H9 (cell line): ENCODE measurements at regions not wholly inside any gene's neighbourhood (a gene's known extent, or its start where the extent isn't known, plus 50 kb on each side); places are given as distances from the start of the nearest gene placed in this dataset.

Source experiments
- DNase-seq: peaks from one replicate; pipeline ENCODE4 v3.0.0-alpha.2; 2017
- H2AFZ ChIP-seq: one replicate; pipeline ENCODE4 v1.6.1; 2013; ENCODE audit warnings: mild to moderate bottlenecking, low read length, control low read depth, moderate library complexity
- H2AK5ac ChIP-seq: 2 replicates; pipeline ENCODE4 v1.6.1; 2013; ENCODE audit warnings: low read length, control low read depth, mixed read lengths; ENCODE audit not compliant: insufficient read length
- H2BK120ac ChIP-seq: one replicate; pipeline ENCODE4 v1.6.1; 2013; ENCODE audit warnings: low read depth, mild to moderate bottlenecking, low read length, control low read depth, inconsistent platforms; ENCODE audit not compliant: poor library complexity, severe bottlenecking
- H2BK12ac ChIP-seq: 2 replicates; pipeline ENCODE4 v1.6.1; 2013; ENCODE audit warnings: low read length, control low read depth, mixed read lengths, low read depth; ENCODE audit not compliant: insufficient read length
- H2BK15ac ChIP-seq: 2 replicates; pipeline ENCODE4 v1.6.1; 2013; ENCODE audit warnings: low read depth, low read length, control low read depth
- H2BK20ac ChIP-seq: one replicate; pipeline ENCODE4 v1.6.1; 2013; ENCODE audit warnings: low read depth, mild to moderate bottlenecking, low read length, control low read depth, inconsistent platforms; ENCODE audit not compliant: poor library complexity, severe bottlenecking
- H2BK5ac ChIP-seq: 2 replicates; pipeline ENCODE4 v1.6.1; 2013; ENCODE audit warnings: low read length, control low read depth, mixed read lengths; ENCODE audit not compliant: insufficient read length
- H3K14ac ChIP-seq: 2 replicates; pipeline ENCODE4 v1.6.1; 2013; ENCODE audit warnings: low read length, control low read depth; ENCODE audit not compliant: insufficient read depth
- H3K18ac ChIP-seq: 2 replicates; pipeline ENCODE4 v1.6.1; 2013; ENCODE audit warnings: low read depth, mild to moderate bottlenecking, mixed read lengths, low read length, control low read depth; ENCODE audit not compliant: insufficient read length
- H3K23ac ChIP-seq: 2 replicates; pipeline ENCODE4 v1.6.1; 2013; ENCODE audit warnings: low read length, control low read depth, mixed read lengths, low read depth; ENCODE audit not compliant: insufficient read length
- H3K23me2 ChIP-seq: 2 replicates; pipeline ENCODE4 v1.6.1; 2013; ENCODE audit warnings: low read depth, mild to moderate bottlenecking, mixed read lengths, low read length, control low read depth; ENCODE audit not compliant: insufficient read length, poor library complexity, severe bottlenecking
- H3K27ac ChIP-seq: 2 replicates; pipeline ENCODE4 v1.5.1; 2013; ENCODE audit warnings: low read length, control low read depth, mixed read lengths, low read depth; ENCODE audit not compliant: insufficient read length
- H3K27me3 ChIP-seq: 2 replicates; pipeline ENCODE4 v1.6.1; 2013; ENCODE audit warnings: low read length, control low read depth, inconsistent platforms; ENCODE audit not compliant: insufficient read depth
- H3K4ac ChIP-seq: 2 replicates; pipeline ENCODE4 v1.6.1; 2013; ENCODE audit warnings: low read depth, mild to moderate bottlenecking, control low read depth, inconsistent platforms, low read length, moderate library complexity
- H3K4me1 ChIP-seq: 2 replicates; pipeline ENCODE4 v1.6.1; 2013; ENCODE audit warnings: low read length, control low read depth, inconsistent platforms; ENCODE audit not compliant: insufficient read depth
- H3K4me2 ChIP-seq: 2 replicates; pipeline ENCODE4 v1.6.1; 2013; ENCODE audit warnings: low read length, control low read depth, mixed read lengths; ENCODE audit not compliant: insufficient read length, insufficient read depth
- H3K56ac ChIP-seq: 2 replicates; pipeline ENCODE4 v1.6.1; 2013; ENCODE audit warnings: low read depth, mild to moderate bottlenecking, mixed read lengths, low read length, control low read depth; ENCODE audit not compliant: insufficient read length
- H3K79me1 ChIP-seq: 2 replicates; pipeline ENCODE4 v1.6.1; 2013; ENCODE audit warnings: low read depth, mild to moderate bottlenecking, moderate library complexity, low read length, control low read depth, inconsistent platforms; ENCODE audit not compliant: insufficient read depth, poor library complexity, severe bottlenecking
- H3K79me2 ChIP-seq: 2 replicates; pipeline ENCODE4 v1.6.1; 2013; ENCODE audit warnings: low read length, control low read depth, inconsistent platforms; ENCODE audit not compliant: insufficient read depth
- H3K9ac ChIP-seq: 2 replicates; pipeline ENCODE4 v1.6.1; 2013; ENCODE audit warnings: low read length, control low read depth, mixed read lengths; ENCODE audit not compliant: insufficient read length; ENCODE audit errors: extremely low read depth
- H3K9me3 ChIP-seq: one replicate; pipeline ENCODE4 v1.6.1; 2013; ENCODE audit warnings: low read depth, low read length, inconsistent platforms; ENCODE audit not compliant: control insufficient read depth
- H3T11ph ChIP-seq: one replicate; pipeline ENCODE4 v1.6.1; 2013; ENCODE audit warnings: mild to moderate bottlenecking, low read length, control low read depth, inconsistent platforms
- H4K20me1 ChIP-seq: one replicate; pipeline ENCODE4 v1.6.1; 2013; ENCODE audit not compliant: control insufficient read depth, insufficient read length, insufficient read depth
- H4K5ac ChIP-seq: 2 replicates; pipeline ENCODE4 v1.6.1; 2013; ENCODE audit warnings: low read depth, mild to moderate bottlenecking, mixed read lengths, low read length, control low read depth; ENCODE audit not compliant: insufficient read length
- H4K8ac ChIP-seq: replicated peaks from 2 replicates; pipeline ENCODE4 v1.6.1; 2013; ENCODE audit warnings: low read length, control low read depth, mixed read lengths, low read depth; ENCODE audit not compliant: insufficient read length
- H4K91ac ChIP-seq: 2 replicates; pipeline ENCODE4 v1.6.1; 2013; ENCODE audit warnings: low read depth, mild to moderate bottlenecking, moderate library complexity, mixed read lengths, low read length, control low read depth; ENCODE audit not compliant: insufficient read length
- H3K27ac Mint-ChIP-seq, 3 experiments: 2 replicates in 2 of 3; 3 replicates in 1 of 3; pipeline ENCODE4 v1.8.0; 2020 to 2021; ENCODE audit warnings: mixed read lengths in 3 of 3, mild to moderate bottlenecking in 1 of 3, moderate library complexity in 1 of 3
- H3K27me3 Mint-ChIP-seq: 2 replicates; pipeline ENCODE4 v1.8.0; 2021; ENCODE audit warnings: low read depth, mild to moderate bottlenecking, moderate library complexity, mixed read lengths
- H3K36me3 Mint-ChIP-seq, 3 experiments: 2 replicates in 2 of 3; 3 replicates in 1 of 3; pipeline ENCODE4 v1.8.0; 2020 to 2021; ENCODE audit warnings: low read depth in 3 of 3, mixed read lengths in 3 of 3; ENCODE audit not compliant: insufficient read depth in 1 of 3
- H3K4me1 Mint-ChIP-seq, 2 experiments: 2 replicates each; pipeline ENCODE4 v1.8.0; 2020; ENCODE audit warnings: mixed read lengths in 2 of 2
- H3K4me3 Mint-ChIP-seq, 2 experiments: 2 replicates in 1 of 2; 3 replicates in 1 of 2; pipeline ENCODE4 v1.8.0; 2020 to 2021; ENCODE audit warnings: mild to moderate bottlenecking in 2 of 2, mixed read lengths in 2 of 2, moderate library complexity in 1 of 2
- H3K9me3 Mint-ChIP-seq, 2 experiments: 2 replicates in 1 of 2; 3 replicates in 1 of 2; pipeline ENCODE4 v1.8.0; 2020; ENCODE audit warnings: mild to moderate bottlenecking in 2 of 2, mixed read lengths in 2 of 2, moderate library complexity in 1 of 2
- CTCF ChIP-seq: fragments of 200-600 bp; sonication (generic); conservative IDR thresholded peaks from 3 replicates; pipeline ENCODE4 v1.8.0; 2021; ENCODE audit warnings: antibody characterized with exemption, mild to moderate bottlenecking
- WGBS: extraction: QIAGEN DNeasy Blood & Tissue Kit; methylation state at CpG from one replicate; pipeline ENCODE4 v1.1.7; 2013; ENCODE audit warnings: missing lambda C conversion rate, low lambda C conversion rate, mixed read lengths; ENCODE audit not compliant: insufficient read length; ENCODE audit errors: extremely low coverage; 5-methylcytosine and 5-hydroxymethylcytosine counted together

- no peak overlapping the region for H4K5ac ChIP-seq
- H4K20me1 ChIP-seq, result no peaks in the 10 kb centered on the region
- H3K27ac ChIP-seq, result no peak overlapping the region
- H3K9me3 ChIP-seq, result no peaks in the 10 kb centered on the region
- no peak overlapping the region for H3K18ac ChIP-seq
- no peak overlapping the region for H2BK20ac ChIP-seq
- no peak overlapping the region for H4K8ac ChIP-seq
- Mint-ChIP-seq H3K4me1 (peaks cover 9 to 12% of the 10 kb centered on the region in 2 experiments), H3K27ac (no peak overlapping the region), H3K4me3 (no peak overlapping the region), H3K36me3 (no peaks in the 10 kb centered on the region), H3K27me3 (no peaks in the 10 kb centered on the region), H3K9me3 (no peaks in the 10 kb centered on the region)
- H3K14ac ChIP-seq, result no peak overlapping the region
- H3K56ac ChIP-seq, result no peak overlapping the region
- DNase-seq, result no peak
- H2AFZ ChIP-seq, result no peak overlapping the region
- no peak overlapping the region for H2AK5ac ChIP-seq
- H3K4me1 ChIP-seq, result no peaks in the 10 kb centered on the region
- H3T11ph ChIP-seq, result no peak overlapping the region
- H3K23me2 ChIP-seq, result no peaks in the 10 kb centered on the region
- H3K79me1 ChIP-seq, result no peaks in the 10 kb centered on the region
- TF ChIP-seq CTCF, result no peak
- no peak overlapping the region for H2BK12ac ChIP-seq
- no peak overlapping the region for H3K4me2 ChIP-seq
- H3K79me2 ChIP-seq, result no peaks in the 10 kb centered on the region
- no peak overlapping the region for H3K9ac ChIP-seq
- H2BK5ac ChIP-seq, result no peak overlapping the region
- no peak overlapping the region for H2BK120ac ChIP-seq
- no peak overlapping the region for H3K4ac ChIP-seq
- H3K23ac ChIP-seq, result no peak overlapping the region
- no peaks in the 10 kb centered on the region for H3K27me3 ChIP-seq
- H4K91ac ChIP-seq, result no peak overlapping the region
- WGBS, result no CpG with 5 or more reads among the region's 2 CpGs
- no peak overlapping the region for H2BK15ac ChIP-seq
Measured at GRCh38 chr9:111274737-111275136, 55.3 kb downstream of the OR2K2 start.
